RWPE1 (cell line): ENCODE measurements at regions not wholly inside any gene's neighbourhood (a gene's known extent, or its start where the extent isn't known, plus 50 kb on each side); places are given as distances from the start of the nearest gene placed in this dataset.

Experiments used
- CTCF ChIA-PET: fragments of 350-600 bp; sonication (Branson Sonifier 250); formaldehyde crosslinking; extraction: SDS; loops from one replicate; lab custom pipeline; 2021; lab: Yijun Ruan, JAX
- POLR2A ChIA-PET: fragments of 400-600 bp; formaldehyde crosslinking; extraction: SDS; loops from one replicate; lab custom pipeline; 2020; ENCODE audit warnings: antibody characterized with exemption; ENCODE audit not compliant: low non-redundant PET; lab: Yijun Ruan, JAX
- DNase-seq: peaks from one replicate; pipeline ENCODE4 v3.0.0; 2012; ENCODE audit warnings: low spot score
- H3K27ac ChIP-seq: fragments of 450-650 bp; 2 replicates; pipeline ENCODE4 v1.5.1; 2017
- CTCF ChIP-seq: fragments of 450-650 bp; conservative IDR thresholded peaks from 2 replicates; pipeline ENCODE4 v1.5.1; 2017; ENCODE audit warnings: low read depth, mild to moderate bottlenecking

GRCh38 chr11:80626721-80627120 lies 1185.9 kb upstream of the TENM4 start:
- POLR2A ChIA-PET = no interaction called here

GRCh38 chr11:80625563-80625962 lies 1184.7 kb upstream of the TENM4 start:
- DNase-seq = no peak
- no peak overlapping the region for H3K27ac ChIP-seq
- ChIA-PET CTCF (no interaction called here), POLR2A (no interaction called here)
- TF ChIP-seq CTCF = no peak

More at GRCh38 chr11:80626721-80627120, 1185.9 kb upstream of the TENM4 start:
- no peak overlapping the region for H3K27ac ChIP-seq
- CTCF ChIA-PET = no interaction called here
- no peak for DNase-seq
- TF ChIP-seq CTCF = no peak

GRCh38 chr11:80621871-80622270 lies 1181.0 kb upstream of the TENM4 start:
- TF ChIP-seq CTCF = no peak
- ChIA-PET CTCF (no interaction called here), POLR2A (no interaction called here)
- H3K27ac ChIP-seq = no peak overlapping the region
- DNase-seq = no peak

- no peak for TF ChIP-seq CTCF
- no peak for DNase-seq
- ChIA-PET CTCF (interaction anchor here (0.6 kb wide), 1 partner anchor 277 kb away, joined by 3 read pairs; no protein-coding TSS in a partner anchor), POLR2A (no interaction called here)
- no peak overlapping the region for H3K27ac ChIP-seq
These were observed 1180.0 kb upstream of the TENM4 start for GRCh38 chr11:80620867-80621266.

- no peak overlapping the region for H3K27ac ChIP-seq
- TF ChIP-seq CTCF = no peak
- ChIA-PET POLR2A (no interaction called here), CTCF (no interaction called here)
- DNase-seq = no peak
These were observed 1176.3 kb upstream of the TENM4 start for GRCh38 chr11:80617156-80617555.

- ChIA-PET POLR2A (no interaction called here), CTCF (no interaction called here)
- H3K27ac ChIP-seq = no peak overlapping the region
- no peak for TF ChIP-seq CTCF
- DNase-seq = no peak
These were observed 1175.4 kb upstream of the TENM4 start for GRCh38 chr11:80616070-80616800.
